Stimulated activated memory B cell treated with anti-CD40 and anti-IgM and Interleukin-4, amounts not matched to agents 10 μg/mL and 1 μg/mL and 100 μg/mL, for 72 hours (primary cell): ENCODE measurements at regions not wholly inside any gene's neighbourhood (a gene's known extent, or its start where the extent isn't known, plus 50 kb on each side); places are given as distances from the start of the nearest gene placed in this dataset.
"Not testable (repeated sequence)": the region's sequence is repeated elsewhere in the genome, so short reads cannot be mapped to it uniquely, and the experiment has no call there.

Experiments used
- ATAC-seq: fragments of 150-1000 bp; cut with Tn5 transposase; 2 replicates; pipeline ENCODE4 v1.10.0; 2021
- H3K27ac Mint-ChIP-seq: one replicate; pipeline ENCODE4 v1.8.0; 2022; ENCODE audit warnings: mild to moderate bottlenecking, mixed read lengths
- H3K27me3 Mint-ChIP-seq: one replicate; pipeline ENCODE4 v1.8.0; 2022; ENCODE audit warnings: mixed read lengths
- H3K36me3 Mint-ChIP-seq: one replicate; pipeline ENCODE4 v1.8.0; 2022; ENCODE audit warnings: mixed read lengths
- H3K4me1 Mint-ChIP-seq: one replicate; pipeline ENCODE4 v1.8.0; 2022; ENCODE audit warnings: mixed read lengths
- H3K4me3 Mint-ChIP-seq: one replicate; pipeline ENCODE4 v1.8.0; 2022; ENCODE audit warnings: mild to moderate bottlenecking, moderate library complexity, mixed read lengths
- H3K9me3 Mint-ChIP-seq: one replicate; pipeline ENCODE4 v1.8.0; 2022; ENCODE audit warnings: mixed read lengths

DNA sequence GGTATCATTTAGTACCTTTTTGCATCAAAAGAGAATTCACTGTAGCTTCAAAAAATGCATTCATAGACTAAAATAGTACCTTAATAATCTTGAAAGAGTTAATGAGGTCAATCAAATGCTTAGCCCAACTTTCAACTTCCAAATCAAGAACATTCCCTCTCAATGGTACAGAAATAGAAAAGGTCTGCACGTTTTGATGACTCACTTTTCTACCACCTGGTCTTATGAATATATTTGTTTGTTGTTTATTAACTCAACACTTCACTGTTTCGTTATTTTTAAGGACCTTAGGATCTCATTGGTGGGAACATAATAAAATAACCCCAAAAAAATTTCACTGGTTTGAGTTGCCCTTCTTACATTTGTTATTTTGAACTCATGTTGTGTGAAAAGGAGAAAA, 229.5 kb downstream of the MEF2C start:
- no peak for ATAC-seq
- peaks cover 30% of the 10 kb centered on the region for H3K27me3 Mint-ChIP-seq
- H3K4me3 Mint-ChIP-seq, result no peak overlapping the region
- H3K4me1 Mint-ChIP-seq, result no peaks in the 10 kb centered on the region
- H3K27ac Mint-ChIP-seq, result no peak overlapping the region
- H3K9me3 Mint-ChIP-seq, result no peaks in the 10 kb centered on the region
- no peaks in the 10 kb centered on the region for H3K36me3 Mint-ChIP-seq

DNA sequence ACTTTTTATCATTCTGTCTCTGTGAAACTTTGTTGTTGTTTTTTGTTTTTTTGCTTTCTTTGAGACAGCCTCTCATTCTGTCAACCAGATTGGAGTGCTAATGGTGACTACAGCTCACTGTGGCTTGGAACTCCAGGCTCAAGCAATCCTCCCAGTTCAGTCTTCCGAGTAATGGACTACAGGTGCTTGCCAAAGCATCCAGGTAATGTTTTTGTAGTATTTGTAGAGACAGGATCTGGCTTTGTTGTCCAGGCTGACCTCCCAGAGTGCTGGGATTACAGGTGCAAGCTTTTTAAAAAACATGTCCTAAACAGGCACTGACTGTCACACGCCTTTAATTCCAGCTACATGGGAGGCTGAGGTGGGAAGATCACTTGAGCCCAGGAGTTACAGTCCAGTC, 235.1 kb downstream of the MEF2C start:
- Mint-ChIP-seq H3K27me3 (peaks cover 27% of the 10 kb centered on the region), H3K27ac (no peak overlapping the region), H3K4me3 (no peak overlapping the region), H3K9me3 (no peaks in the 10 kb centered on the region), H3K36me3 (no peaks in the 10 kb centered on the region), H3K4me1 (no peaks in the 10 kb centered on the region)
- no peak for ATAC-seq

DNA sequence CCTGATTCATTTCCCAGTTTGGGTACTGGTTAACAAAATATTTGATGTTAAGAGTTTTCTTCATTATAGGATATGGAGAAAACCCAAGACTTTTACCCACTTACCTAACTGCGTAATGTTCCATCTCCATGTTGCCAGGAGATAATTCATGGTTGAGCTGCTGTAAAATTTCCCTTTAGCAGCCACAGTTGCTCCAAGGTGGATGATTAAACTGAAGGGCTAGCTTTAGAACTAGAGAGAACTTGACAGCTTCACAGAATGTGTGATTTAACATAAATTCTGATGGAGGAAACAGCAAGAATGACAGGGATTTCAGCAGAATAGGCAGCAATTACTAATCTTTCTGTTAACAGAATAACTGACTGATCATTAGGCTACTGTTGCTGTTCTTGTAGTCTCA, 236.1 kb downstream of the MEF2C start:
- no peaks in the 10 kb centered on the region for H3K36me3 Mint-ChIP-seq
- no peaks in the 10 kb centered on the region for H3K9me3 Mint-ChIP-seq
- peaks cover 17% of the 10 kb centered on the region for H3K27me3 Mint-ChIP-seq
- no peak for ATAC-seq
- no peak overlapping the region for H3K27ac Mint-ChIP-seq
- no peaks in the 10 kb centered on the region for H3K4me1 Mint-ChIP-seq
- H3K4me3 Mint-ChIP-seq, result no peak overlapping the region

DNA sequence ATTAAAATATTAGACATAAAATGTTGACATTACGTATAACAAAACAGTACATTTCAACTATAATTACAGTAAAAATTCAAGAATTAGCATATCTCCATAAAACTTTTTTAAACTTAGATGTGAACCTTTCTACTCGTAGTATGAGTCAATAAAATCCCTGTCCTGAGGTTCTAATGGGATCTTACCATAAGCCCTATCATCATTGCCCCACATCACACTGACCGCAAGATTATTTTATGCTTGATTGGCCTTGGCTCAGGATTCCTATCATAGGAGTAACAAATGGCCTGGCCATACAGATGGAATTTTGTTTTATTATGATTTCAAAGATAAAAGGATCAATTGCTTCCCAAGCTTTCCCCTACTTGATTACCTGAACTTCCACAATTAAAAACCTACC, 238.3 kb downstream of the MEF2C start:
- H3K27ac Mint-ChIP-seq, result no peak overlapping the region
- no peaks in the 10 kb centered on the region for H3K9me3 Mint-ChIP-seq
- H3K36me3 Mint-ChIP-seq, result no peaks in the 10 kb centered on the region
- H3K4me3 Mint-ChIP-seq, result no peak overlapping the region
- no peak for ATAC-seq
- no peaks in the 10 kb centered on the region for H3K27me3 Mint-ChIP-seq
- H3K4me1 Mint-ChIP-seq, result no peaks in the 10 kb centered on the region

DNA sequence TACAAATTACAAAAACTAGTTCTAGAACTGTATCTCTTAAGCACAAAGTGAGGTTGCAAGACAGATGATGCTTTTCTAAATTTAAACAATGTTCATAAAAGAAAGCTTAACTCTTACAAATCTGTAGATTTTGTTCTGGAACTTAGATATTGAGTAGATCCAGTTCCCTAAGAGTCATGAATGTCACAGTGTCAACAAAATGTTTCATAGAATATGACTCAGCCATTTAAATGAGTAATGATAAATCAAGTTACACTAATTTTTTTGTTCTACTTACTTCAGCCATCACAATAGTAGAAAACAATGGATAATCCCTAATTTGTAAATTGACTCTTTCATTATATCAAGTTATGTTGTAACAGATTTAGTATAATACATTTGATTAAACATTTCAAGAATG, 239.7 kb downstream of the MEF2C start:
- Mint-ChIP-seq H3K4me1 (no peaks in the 10 kb centered on the region), H3K4me3 (no peak overlapping the region), H3K9me3 (no peaks in the 10 kb centered on the region), H3K27ac (no peak overlapping the region), H3K27me3 (no peaks in the 10 kb centered on the region), H3K36me3 (no peaks in the 10 kb centered on the region)
- no peak for ATAC-seq

DNA sequence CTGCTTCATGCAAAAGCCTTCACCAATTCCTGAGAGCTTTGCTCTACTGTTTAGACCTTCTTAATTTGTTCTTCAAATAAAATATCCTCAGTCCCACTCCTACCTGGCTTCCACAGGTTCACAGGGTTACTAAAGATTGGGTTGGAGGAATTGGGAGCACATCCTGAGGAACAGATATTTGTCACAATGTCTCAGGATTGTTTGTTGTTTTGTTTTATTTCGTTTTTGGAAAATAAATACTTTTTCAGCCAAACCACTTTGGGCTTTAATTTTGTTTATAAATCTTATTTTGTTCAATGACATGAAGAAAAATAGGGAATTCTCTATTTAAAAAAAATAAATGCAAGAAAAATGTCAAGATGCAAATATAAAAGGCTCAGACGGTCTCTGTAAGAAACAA, 249.0 kb downstream of the MEF2C start:
- Mint-ChIP-seq H3K36me3 (no peaks in the 10 kb centered on the region), H3K27me3 (peaks cover 11% of the 10 kb centered on the region), H3K4me1 (no peaks in the 10 kb centered on the region), H3K9me3 (no peaks in the 10 kb centered on the region), H3K27ac (no peak overlapping the region), H3K4me3 (no peak overlapping the region)
- ATAC-seq, result no peak

DNA sequence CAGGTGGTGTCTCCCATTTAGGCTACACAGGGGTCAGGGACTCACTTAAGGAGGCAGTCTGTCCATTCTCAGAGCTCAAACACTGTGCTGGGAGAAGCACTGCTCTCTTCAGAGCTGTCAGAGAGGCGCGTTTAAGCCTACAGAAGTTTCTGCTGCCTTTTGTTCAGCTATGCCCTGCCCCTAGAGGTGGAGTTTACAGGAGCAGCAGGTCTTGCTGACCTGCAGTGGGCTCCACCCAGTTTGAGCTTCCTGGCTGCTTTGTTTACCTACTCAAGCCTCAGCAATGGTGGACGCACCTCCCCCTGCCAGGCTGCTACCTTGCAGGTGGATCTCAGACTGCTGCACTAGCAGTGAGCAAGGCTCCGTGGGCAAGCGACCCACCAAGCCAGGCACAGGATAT, 260.1 kb downstream of the MEF2C start:
- H3K9me3 Mint-ChIP-seq, H3K4me3 Mint-ChIP-seq, H3K27ac Mint-ChIP-seq, ATAC-seq, H3K36me3 Mint-ChIP-seq, H3K4me1 Mint-ChIP-seq: not testable (repeated sequence)
- peaks cover 35% of the 10 kb centered on the region for H3K27me3 Mint-ChIP-seq

DNA sequence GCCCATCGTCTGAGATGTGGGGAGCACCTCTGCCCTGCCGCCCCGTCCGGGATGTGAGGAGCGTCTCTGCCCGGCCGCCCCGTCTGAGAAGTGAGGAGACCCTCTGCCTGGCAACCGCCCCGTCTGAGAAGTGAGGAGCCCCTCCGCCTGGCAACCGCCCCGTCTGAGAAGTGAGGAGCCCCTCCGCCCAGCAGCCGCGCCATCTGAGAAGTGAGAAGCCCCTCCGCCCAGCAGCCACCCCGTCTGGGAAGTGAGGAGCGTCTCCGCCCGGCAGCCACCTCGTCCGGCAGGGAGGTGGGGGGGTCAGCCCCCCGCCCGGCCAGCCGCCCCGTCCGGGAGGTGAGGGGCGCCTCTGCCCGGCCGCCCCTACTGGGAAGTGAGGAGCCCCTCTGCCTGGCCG, 267.2 kb downstream of the MEF2C start:
- peaks cover 17% of the 10 kb centered on the region for H3K27me3 Mint-ChIP-seq
- not testable (repeated sequence) for H3K36me3 Mint-ChIP-seq, H3K4me1 Mint-ChIP-seq, H3K9me3 Mint-ChIP-seq, H3K4me3 Mint-ChIP-seq, ATAC-seq, H3K27ac Mint-ChIP-seq

DNA sequence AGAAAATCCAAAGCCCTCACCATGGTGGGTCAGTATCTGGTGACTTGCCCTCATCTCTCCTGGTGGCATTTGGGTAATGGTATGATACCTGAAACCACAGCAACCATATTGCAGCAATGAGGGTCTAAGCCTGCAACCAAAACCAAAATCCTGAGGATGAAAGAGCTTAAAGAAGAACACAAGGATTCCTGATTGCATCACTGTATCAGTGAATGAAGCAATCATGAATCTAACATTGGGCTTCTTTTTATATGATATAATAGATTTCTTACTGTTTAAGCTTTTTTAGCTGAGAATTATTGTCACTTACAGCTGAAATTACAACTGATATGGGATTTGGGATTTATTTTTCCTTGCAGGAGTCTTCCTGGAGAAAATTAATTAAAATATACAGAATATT, 269.9 kb downstream of the MEF2C start:
- Mint-ChIP-seq H3K36me3 (no peaks in the 10 kb centered on the region), H3K9me3 (peaks cover 5% of the 10 kb centered on the region), H3K4me1 (no peaks in the 10 kb centered on the region), H3K27me3 (peaks cover 14% of the 10 kb centered on the region), H3K4me3 (no peak overlapping the region), H3K27ac (no peak overlapping the region)
- no peak for ATAC-seq

DNA sequence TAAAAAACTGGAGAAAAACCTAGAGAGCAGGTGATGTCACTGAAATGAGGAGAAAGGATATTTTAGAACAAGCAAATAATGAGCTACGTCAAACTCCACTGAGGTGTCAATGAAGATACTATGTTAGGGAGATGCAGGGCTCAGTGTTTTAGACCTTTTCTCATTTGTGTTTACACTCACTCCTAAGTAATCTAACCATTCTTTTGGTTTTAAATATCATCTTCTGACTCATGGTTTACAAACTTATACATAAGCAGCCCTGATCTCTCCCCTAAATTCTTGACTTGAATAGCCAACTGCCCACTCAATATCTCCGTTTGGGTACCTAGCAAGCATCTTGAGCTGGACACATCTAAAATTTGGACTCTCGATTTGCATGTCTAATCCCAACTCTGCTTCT, 272.4 kb downstream of the MEF2C start:
- no peak for ATAC-seq
- Mint-ChIP-seq H3K36me3 (no peaks in the 10 kb centered on the region), H3K27ac (no peak overlapping the region), H3K27me3 (peaks cover 23% of the 10 kb centered on the region), H3K4me1 (no peaks in the 10 kb centered on the region), H3K4me3 (no peak overlapping the region), H3K9me3 (peaks cover 5% of the 10 kb centered on the region)

DNA sequence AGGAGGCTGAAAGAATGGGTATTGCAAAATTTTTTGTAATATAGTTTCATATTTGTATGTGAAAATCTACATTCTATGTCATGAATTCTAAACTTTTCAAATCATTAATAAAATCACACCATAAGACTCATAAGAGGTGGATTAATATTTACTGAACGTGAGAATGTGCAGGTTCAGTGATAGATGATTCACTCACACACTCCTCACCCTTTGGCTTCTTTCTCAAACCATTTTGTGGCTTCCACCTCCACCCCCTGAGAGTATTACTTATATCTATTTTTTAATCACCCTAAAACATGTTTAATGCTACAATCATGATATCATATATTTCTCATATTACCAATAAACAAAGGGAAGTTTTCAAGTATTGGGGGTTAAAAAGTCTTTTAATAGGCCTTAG, 275.5 kb downstream of the MEF2C start:
- H3K27ac Mint-ChIP-seq, result no peak overlapping the region
- no peak for ATAC-seq
- peaks cover 39% of the 10 kb centered on the region for H3K27me3 Mint-ChIP-seq
- no peaks in the 10 kb centered on the region for H3K4me1 Mint-ChIP-seq
- H3K36me3 Mint-ChIP-seq, result no peaks in the 10 kb centered on the region
- H3K9me3 Mint-ChIP-seq, result no peaks in the 10 kb centered on the region
- no peak overlapping the region for H3K4me3 Mint-ChIP-seq

DNA sequence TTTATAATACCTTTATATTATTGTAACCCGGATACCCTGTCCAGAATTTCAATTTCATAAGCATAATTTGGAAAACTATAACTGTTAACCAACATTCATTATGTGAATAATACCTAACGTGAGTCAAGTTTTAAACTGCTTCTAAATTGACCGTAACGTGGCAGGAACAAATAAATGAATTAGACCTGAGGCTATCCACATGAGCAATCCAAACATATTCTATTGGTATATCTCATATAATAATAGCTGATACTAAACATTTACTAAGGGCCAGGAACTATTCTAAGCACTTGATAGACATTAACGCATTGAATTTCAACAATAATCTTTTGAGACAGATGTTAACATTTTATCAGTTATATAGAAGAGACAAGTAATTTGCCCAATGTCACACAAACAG, 276.4 kb downstream of the MEF2C start:
- peaks cover 37% of the 10 kb centered on the region for H3K27me3 Mint-ChIP-seq
- H3K27ac Mint-ChIP-seq, result no peak overlapping the region
- H3K36me3 Mint-ChIP-seq, result no peaks in the 10 kb centered on the region
- H3K9me3 Mint-ChIP-seq, result peaks cover 6% of the 10 kb centered on the region
- no peak for ATAC-seq
- no peaks in the 10 kb centered on the region for H3K4me1 Mint-ChIP-seq
- no peak overlapping the region for H3K4me3 Mint-ChIP-seq

DNA sequence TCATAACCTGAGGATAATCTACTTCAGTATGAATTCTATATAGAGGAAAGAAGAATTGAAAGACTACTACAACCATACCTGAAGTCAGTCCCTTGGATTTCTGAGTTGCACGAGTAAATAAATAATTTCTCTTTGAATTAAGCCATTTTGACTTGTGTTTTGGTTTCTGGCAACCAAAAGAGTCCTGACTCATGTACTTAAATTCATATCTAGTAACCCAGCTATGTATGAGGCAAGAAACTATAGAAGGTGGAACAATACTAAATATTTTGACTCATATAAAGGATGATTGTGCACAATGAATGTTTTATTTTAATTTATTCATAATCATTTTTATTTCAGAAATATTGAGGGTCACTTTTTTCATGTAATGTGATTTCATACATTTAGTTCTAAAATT, 276.8 kb downstream of the MEF2C start:
- Mint-ChIP-seq H3K9me3 (peaks cover 7% of the 10 kb centered on the region), H3K4me1 (no peaks in the 10 kb centered on the region), H3K27ac (no peak overlapping the region), H3K27me3 (peaks cover 32% of the 10 kb centered on the region), H3K4me3 (no peak overlapping the region), H3K36me3 (no peaks in the 10 kb centered on the region)
- no peak for ATAC-seq

DNA sequence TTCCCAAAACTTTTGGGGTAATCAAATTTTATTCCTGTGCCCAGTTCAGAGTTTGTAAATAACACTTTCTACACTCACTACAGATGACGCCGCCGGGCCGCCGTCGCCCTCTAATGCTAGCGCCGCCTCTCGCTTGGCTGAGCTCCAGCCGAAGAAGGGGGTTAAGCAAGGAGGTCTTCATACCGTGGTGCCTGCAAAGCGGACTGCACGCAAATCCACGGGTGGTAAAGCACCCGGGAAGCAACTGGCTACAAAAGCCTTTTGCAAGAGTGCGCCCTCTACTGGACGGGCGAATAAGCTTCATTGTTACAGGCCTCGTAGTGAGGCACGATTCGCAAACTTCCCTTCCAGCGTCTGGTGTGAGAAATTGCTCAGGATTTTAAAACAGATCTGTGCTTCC, 280.4 kb downstream of the MEF2C start:
- Mint-ChIP-seq H3K9me3 (peaks cover 10% of the 10 kb centered on the region), H3K4me3 (no peak overlapping the region), H3K27ac (no peak overlapping the region), H3K36me3 (no peaks in the 10 kb centered on the region), H3K4me1 (no peaks in the 10 kb centered on the region), H3K27me3 (peaks cover 20% of the 10 kb centered on the region)
- no peak for ATAC-seq

DNA sequence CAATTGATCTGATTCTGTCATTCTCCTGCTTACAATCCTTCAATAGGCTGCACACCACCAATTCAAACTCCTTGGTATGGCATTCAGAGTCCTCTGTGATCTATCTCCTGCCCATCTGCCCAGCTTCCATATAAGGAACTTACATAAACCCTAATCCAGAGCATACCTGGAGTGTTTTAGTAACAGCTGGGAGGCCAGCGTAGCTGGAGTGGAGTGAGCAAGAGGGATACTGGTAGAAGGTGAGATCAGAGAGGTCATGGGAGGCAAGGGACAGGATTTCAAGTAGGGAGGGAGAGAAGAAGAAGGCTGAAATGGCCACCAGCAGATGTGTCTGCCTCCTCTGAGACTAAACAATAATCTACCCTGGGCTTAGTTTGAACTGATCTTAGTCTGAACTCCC, 288.5 kb downstream of the MEF2C start:
- no peak for ATAC-seq
- Mint-ChIP-seq H3K4me3 (no peak overlapping the region), H3K27ac (no peak overlapping the region), H3K4me1 (no peaks in the 10 kb centered on the region), H3K36me3 (no peaks in the 10 kb centered on the region), H3K9me3 (peaks cover 2% of the 10 kb centered on the region), H3K27me3 (peaks cover 17% of the 10 kb centered on the region)

DNA sequence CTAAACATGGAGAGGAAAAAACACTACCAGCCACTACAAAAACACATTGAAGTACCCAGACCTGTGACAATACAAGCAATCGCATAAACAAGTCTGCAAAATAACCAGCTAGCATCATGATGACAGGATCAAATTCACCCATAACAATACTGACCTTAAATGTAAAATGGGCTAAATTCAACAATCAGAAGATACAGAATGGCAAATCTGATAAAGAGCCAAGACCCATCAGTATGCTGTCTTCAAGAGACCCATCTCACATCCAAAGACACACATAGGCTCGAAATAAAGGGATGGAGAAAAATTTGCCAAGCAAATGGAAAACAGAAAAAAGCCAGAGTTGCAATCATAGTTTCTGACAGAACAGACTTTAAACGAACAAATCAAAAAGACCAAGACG, 294.4 kb downstream of the MEF2C start:
- peaks cover 14% of the 10 kb centered on the region for H3K27me3 Mint-ChIP-seq
- ATAC-seq, result no peak

DNA sequence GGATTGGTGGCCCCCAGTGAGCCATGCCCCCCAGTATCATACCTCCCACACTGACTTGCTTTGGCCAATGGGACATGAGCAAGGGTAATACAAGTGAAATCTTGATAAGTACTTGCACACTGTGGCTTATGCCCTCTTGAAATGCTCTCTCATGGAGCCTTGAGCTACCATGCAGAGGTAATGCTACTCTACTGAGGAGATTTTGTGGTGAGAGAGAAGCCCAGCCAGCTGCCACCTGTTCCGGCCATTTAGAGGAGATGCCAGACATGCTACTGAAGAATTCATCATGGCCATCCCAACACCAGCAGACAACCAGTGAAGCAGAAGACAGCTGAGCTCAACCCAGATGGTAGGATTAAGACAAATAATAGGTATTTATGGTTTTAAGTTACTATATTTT, 299.5 kb downstream of the MEF2C start:
- H3K4me3 Mint-ChIP-seq, result no peak overlapping the region
- H3K4me1 Mint-ChIP-seq, result no peaks in the 10 kb centered on the region
- H3K36me3 Mint-ChIP-seq, result no peaks in the 10 kb centered on the region
- H3K9me3 Mint-ChIP-seq, result peaks cover 6% of the 10 kb centered on the region
- peaks cover 22% of the 10 kb centered on the region for H3K27me3 Mint-ChIP-seq
- ATAC-seq, result no peak
- no peak overlapping the region for H3K27ac Mint-ChIP-seq

More for the DNA sequence above, 294.4 kb downstream of the MEF2C start:
- H3K9me3 Mint-ChIP-seq, result peaks cover 12% of the 10 kb centered on the region
- no peaks in the 10 kb centered on the region for H3K4me1 Mint-ChIP-seq
- H3K36me3 Mint-ChIP-seq, result no peaks in the 10 kb centered on the region
- no peak overlapping the region for H3K27ac Mint-ChIP-seq
- H3K4me3 Mint-ChIP-seq, result no peak overlapping the region
